T-helper 2 cell treated with Interferon-gamma antibody and Interleukin-4, amounts not matched to agents 5 μg/mL and 100 μg/mL, for 36 hours (primary cell): ENCODE measurements at regions not wholly inside any gene's neighbourhood (a gene's known extent, or its start where the extent isn't known, plus 50 kb on each side); places are given as distances from the start of the nearest gene placed in this dataset.

Source experiments
- DNase-seq: peaks from one replicate; pipeline ENCODE4 v3.0.0; 2021; ENCODE audit warnings: low spot score
- H3K27ac Mint-ChIP-seq: one replicate; pipeline ENCODE4 v1.8.0; 2021; ENCODE audit warnings: mild to moderate bottlenecking, mixed read lengths
- H3K27me3 Mint-ChIP-seq: one replicate; pipeline ENCODE4 v1.8.0; 2021; ENCODE audit warnings: low read depth, mixed read lengths
- H3K36me3 Mint-ChIP-seq: one replicate; pipeline ENCODE4 v1.8.0; 2021; ENCODE audit warnings: low read depth, mixed read lengths
- H3K4me1 Mint-ChIP-seq: one replicate; pipeline ENCODE4 v1.8.0; 2021; ENCODE audit warnings: low read depth, mixed read lengths
- H3K4me3 Mint-ChIP-seq: one replicate; pipeline ENCODE4 v1.8.0; 2022; ENCODE audit warnings: mild to moderate bottlenecking, moderate library complexity, mixed read lengths
- H3K9me3 Mint-ChIP-seq: one replicate; pipeline ENCODE4 v1.8.0; 2021; ENCODE audit warnings: mixed read lengths

GRCh38 chr2:212923393-212923792, 228.0 kb downstream of the IKZF2 start:
- peaks cover 4% of the 10 kb centered on the region for H3K9me3 Mint-ChIP-seq
- H3K36me3 Mint-ChIP-seq: no peaks in the 10 kb centered on the region
- peaks cover 3% of the 10 kb centered on the region for H3K4me1 Mint-ChIP-seq
- H3K4me3 Mint-ChIP-seq: no peak overlapping the region
- H3K27ac Mint-ChIP-seq: no peak overlapping the region
- DNase-seq: no peak
- H3K27me3 Mint-ChIP-seq: peaks cover 5% of the 10 kb centered on the region

GRCh38 chr2:212922701-212923100, 228.7 kb downstream of the IKZF2 start:
- DNase-seq: no peak
- Mint-ChIP-seq H3K27ac (no peak overlapping the region), H3K36me3 (no peaks in the 10 kb centered on the region), H3K27me3 (peaks cover 4% of the 10 kb centered on the region), H3K9me3 (peaks cover 4% of the 10 kb centered on the region), H3K4me3 (no peak overlapping the region), H3K4me1 (no peaks in the 10 kb centered on the region)

GRCh38 chr2:212921711-212922110, 229.7 kb downstream of the IKZF2 start:
- H3K9me3 Mint-ChIP-seq: peaks cover 4% of the 10 kb centered on the region
- no peaks in the 10 kb centered on the region for H3K4me1 Mint-ChIP-seq
- no peak for DNase-seq
- peaks cover 4% of the 10 kb centered on the region for H3K27me3 Mint-ChIP-seq
- H3K4me3 Mint-ChIP-seq: no peak overlapping the region
- no peaks in the 10 kb centered on the region for H3K36me3 Mint-ChIP-seq
- H3K27ac Mint-ChIP-seq: no peak overlapping the region

- H3K27ac Mint-ChIP-seq: no peak overlapping the region
- no peak for DNase-seq
- no peak overlapping the region for H3K4me3 Mint-ChIP-seq
- no peaks in the 10 kb centered on the region for H3K36me3 Mint-ChIP-seq
- H3K9me3 Mint-ChIP-seq: peaks cover 4% of the 10 kb centered on the region
- H3K27me3 Mint-ChIP-seq: peaks cover 4% of the 10 kb centered on the region
- H3K4me1 Mint-ChIP-seq: peaks cover 3% of the 10 kb centered on the region
Measured at GRCh38 chr2:212921061-212921460, 230.4 kb downstream of the IKZF2 start.

GRCh38 chr2:212919238-212919637, 232.2 kb downstream of the IKZF2 start:
- Mint-ChIP-seq H3K27me3 (peaks cover 4% of the 10 kb centered on the region), H3K4me1 (peaks cover 13% of the 10 kb centered on the region), H3K27ac (no peak overlapping the region), H3K36me3 (no peaks in the 10 kb centered on the region), H3K4me3 (no peak overlapping the region), H3K9me3 (no peaks in the 10 kb centered on the region)
- no peak for DNase-seq

- H3K27me3 Mint-ChIP-seq: peaks cover 5% of the 10 kb centered on the region
- peaks cover 13% of the 10 kb centered on the region for H3K4me1 Mint-ChIP-seq
- no peak for DNase-seq
- H3K27ac Mint-ChIP-seq: no peak overlapping the region
- H3K4me3 Mint-ChIP-seq: no peak overlapping the region
- H3K9me3 Mint-ChIP-seq: no peaks in the 10 kb centered on the region
- no peaks in the 10 kb centered on the region for H3K36me3 Mint-ChIP-seq
Measured at GRCh38 chr2:212918336-212918735, 233.1 kb downstream of the IKZF2 start.

GRCh38 chr2:212915121-212915782, 236.2 kb downstream of the IKZF2 start:
- Mint-ChIP-seq H3K27me3 (peaks cover 8% of the 10 kb centered on the region), H3K4me1 (peaks cover 24% of the 10 kb centered on the region), H3K4me3 (peak overlapping the region; percentile 1), H3K27ac (peak overlapping the region; percentile 18), H3K9me3 (no peaks in the 10 kb centered on the region), H3K36me3 (no peaks in the 10 kb centered on the region)
- DNase-seq: no peak

- Mint-ChIP-seq H3K4me3 (no peak overlapping the region), H3K27me3 (peaks cover 4% of the 10 kb centered on the region), H3K27ac (no peak overlapping the region), H3K4me1 (peaks cover 24% of the 10 kb centered on the region), H3K9me3 (peaks cover 2% of the 10 kb centered on the region), H3K36me3 (no peaks in the 10 kb centered on the region)
- no peak for DNase-seq
Measured at GRCh38 chr2:212914392-212914791, 237.0 kb downstream of the IKZF2 start.

- Mint-ChIP-seq H3K27ac (no peak overlapping the region), H3K36me3 (no peaks in the 10 kb centered on the region), H3K27me3 (peaks cover 4% of the 10 kb centered on the region), H3K4me3 (no peak overlapping the region), H3K9me3 (peaks cover 4% of the 10 kb centered on the region), H3K4me1 (peaks cover 27% of the 10 kb centered on the region)
- DNase-seq: no peak
Measured at GRCh38 chr2:212913640-212914306, 237.6 kb downstream of the IKZF2 start.

- Mint-ChIP-seq H3K9me3 (peaks cover 4% of the 10 kb centered on the region), H3K27me3 (peaks cover 4% of the 10 kb centered on the region), H3K4me3 (no peak overlapping the region), H3K4me1 (peaks cover 28% of the 10 kb centered on the region), H3K27ac (no peak overlapping the region), H3K36me3 (no peaks in the 10 kb centered on the region)
- no peak for DNase-seq
Measured at GRCh38 chr2:212912445-212913103, 238.8 kb downstream of the IKZF2 start.

- H3K27ac Mint-ChIP-seq: peak overlapping the region; percentile 21
Measured at GRCh38 chr2:212911011-212911410, 240.4 kb downstream of the IKZF2 start.

GRCh38 chr2:212908682-212909435, 242.6 kb downstream of the IKZF2 start:
- Mint-ChIP-seq H3K4me3 (no peak overlapping the region), H3K4me1 (peaks cover 16% of the 10 kb centered on the region), H3K36me3 (no peaks in the 10 kb centered on the region), H3K27ac (no peak overlapping the region), H3K9me3 (peaks cover 4% of the 10 kb centered on the region), H3K27me3 (peaks cover 6% of the 10 kb centered on the region)
- DNase-seq: no peak

More at GRCh38 chr2:212911011-212911410, 240.4 kb downstream of the IKZF2 start:
- Mint-ChIP-seq H3K4me3 (no peak overlapping the region), H3K4me1 (peaks cover 24% of the 10 kb centered on the region), H3K27me3 (peaks cover 4% of the 10 kb centered on the region), H3K36me3 (no peaks in the 10 kb centered on the region), H3K9me3 (peaks cover 4% of the 10 kb centered on the region)
- DNase-seq: peak; percentile 10

- Mint-ChIP-seq H3K27ac (no peak overlapping the region), H3K4me1 (peaks cover 15% of the 10 kb centered on the region), H3K4me3 (no peak overlapping the region), H3K36me3 (no peaks in the 10 kb centered on the region), H3K27me3 (peaks cover 2% of the 10 kb centered on the region), H3K9me3 (peaks cover 4% of the 10 kb centered on the region)
- no peak for DNase-seq
Measured at GRCh38 chr2:212908031-212908430, 243.4 kb downstream of the IKZF2 start.

GRCh38 chr2:212906620-212907019, 244.8 kb downstream of the IKZF2 start:
- H3K4me3 Mint-ChIP-seq: no peak overlapping the region
- H3K36me3 Mint-ChIP-seq: no peaks in the 10 kb centered on the region

More at GRCh38 chr2:212906620-212907019, 244.8 kb downstream of the IKZF2 start:
- no peak overlapping the region for H3K27ac Mint-ChIP-seq
- peaks cover 2% of the 10 kb centered on the region for H3K27me3 Mint-ChIP-seq
- H3K9me3 Mint-ChIP-seq: peaks cover 4% of the 10 kb centered on the region
- H3K4me1 Mint-ChIP-seq: peaks cover 14% of the 10 kb centered on the region
- no peak for DNase-seq
